Activated T-helper 1 cell treated with anti-CD3 and anti-CD28 coated beads, Interleukin-12 subunit alpha, Interleukin-12 subunit beta, Interleukin-2, Interleukin-4 antibody, amounts not matched to agents 30 ng/mL and 10 ng/mL and 1 ng/mL, durations not matched to agents 14 hours and 24 hours and 36 hours (primary cell): ENCODE measurements at regions not wholly inside any gene's neighbourhood (a gene's known extent, or its start where the extent isn't known, plus 50 kb on each side); places are given as distances from the start of the nearest gene placed in this dataset.

Source experiments
- DNase-seq: peaks from one replicate; pipeline ENCODE4 v3.0.0; 2021; ENCODE audit warnings: low spot score
- H3K27ac Mint-ChIP-seq: one replicate; pipeline ENCODE4 v1.8.0; 2021; ENCODE audit warnings: mild to moderate bottlenecking, mixed read lengths
- H3K27me3 Mint-ChIP-seq: one replicate; pipeline ENCODE4 v1.8.0; 2022; ENCODE audit warnings: mild to moderate bottlenecking, moderate library complexity, mixed read lengths; ENCODE audit not compliant: insufficient read depth
- H3K36me3 Mint-ChIP-seq: one replicate; pipeline ENCODE4 v1.8.0; 2021; ENCODE audit warnings: low read depth, mixed read lengths
- H3K4me1 Mint-ChIP-seq: one replicate; pipeline ENCODE4 v1.8.0; 2021; ENCODE audit warnings: low read depth, mixed read lengths
- H3K4me3 Mint-ChIP-seq: one replicate; pipeline ENCODE4 v1.8.0; 2021; ENCODE audit warnings: mild to moderate bottlenecking, moderate library complexity, mixed read lengths
- H3K9me3 Mint-ChIP-seq: one replicate; pipeline ENCODE4 v1.8.0; 2021; ENCODE audit warnings: mixed read lengths
- intact Hi-C: fragments of 100-400 bp; cut with micrococcal nuclease; formaldehyde crosslinking; loops from one replicate; pipeline ENCODE4 v1.15.1; 2024

DNA sequence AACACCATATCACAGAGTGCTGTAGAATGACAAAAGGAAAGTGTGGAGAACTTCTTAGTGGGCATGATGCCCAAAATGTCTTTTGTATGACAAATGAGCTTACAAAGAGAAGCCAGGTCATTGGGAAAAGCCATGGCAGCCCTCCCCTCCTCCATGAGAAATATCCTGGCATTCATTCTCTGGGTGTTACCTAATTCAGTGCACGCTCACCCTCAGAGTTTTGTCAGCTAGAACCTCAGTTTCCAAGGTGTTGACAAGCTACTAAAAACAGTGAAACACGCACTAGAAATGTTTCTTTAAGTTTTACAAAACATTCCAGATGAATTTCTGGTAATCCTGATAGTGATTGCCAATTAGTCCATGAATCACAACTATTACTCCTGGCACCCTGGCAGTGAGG lies 105.4 kb upstream of the FSHB start:
- no peak for DNase-seq
- H3K36me3 Mint-ChIP-seq: no peaks in the 10 kb centered on the region
- H3K4me3 Mint-ChIP-seq: no peak overlapping the region
- no peak overlapping the region for H3K27ac Mint-ChIP-seq
- H3K27me3 Mint-ChIP-seq: no peaks in the 10 kb centered on the region
- H3K9me3 Mint-ChIP-seq: no peaks in the 10 kb centered on the region
- no peaks in the 10 kb centered on the region for H3K4me1 Mint-ChIP-seq
- intact Hi-C loops: loop anchor here (5.0 kb wide), 1 partner anchor 792 kb away; no protein-coding TSS in a partner anchor

DNA sequence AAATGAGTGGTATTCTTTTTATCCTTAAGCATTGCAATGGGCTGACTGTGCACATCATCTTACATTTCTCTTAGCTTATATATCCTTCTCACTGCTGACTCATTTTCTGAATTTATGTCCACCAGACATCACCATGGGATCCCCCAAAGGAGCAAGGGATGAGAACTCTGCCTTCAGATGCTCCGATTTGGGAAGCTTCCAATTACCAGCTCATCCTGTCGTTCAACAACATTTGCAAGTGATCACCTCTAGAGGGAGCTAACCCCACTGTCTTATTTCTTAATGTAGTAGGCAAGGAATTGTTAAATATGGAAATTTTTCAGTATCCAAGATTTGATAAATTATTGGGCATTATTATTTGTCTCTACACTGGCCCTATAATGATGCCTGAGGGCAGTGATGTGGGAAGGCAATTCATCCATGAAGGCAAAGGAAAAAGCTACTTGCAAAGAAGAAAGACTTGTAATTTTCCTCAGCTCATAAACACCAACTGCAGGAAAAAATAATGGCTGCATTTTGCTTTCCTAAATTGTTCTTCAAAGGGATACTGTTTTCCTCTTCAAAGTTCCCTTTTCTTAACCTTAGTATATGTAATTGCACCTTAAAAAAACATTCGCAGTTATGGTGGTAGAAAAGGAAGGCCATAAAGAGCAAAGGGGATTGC lies 102.4 kb upstream of the FSHB start:
- Mint-ChIP-seq H3K4me1 (no peaks in the 10 kb centered on the region), H3K4me3 (no peak overlapping the region), H3K9me3 (no peaks in the 10 kb centered on the region), H3K27me3 (no peaks in the 10 kb centered on the region), H3K27ac (no peak overlapping the region), H3K36me3 (no peaks in the 10 kb centered on the region)
- DNase-seq: no peak
- intact Hi-C loops: loop anchor here (5.0 kb wide), 1 partner anchor 789 kb away; no protein-coding TSS in a partner anchor

DNA sequence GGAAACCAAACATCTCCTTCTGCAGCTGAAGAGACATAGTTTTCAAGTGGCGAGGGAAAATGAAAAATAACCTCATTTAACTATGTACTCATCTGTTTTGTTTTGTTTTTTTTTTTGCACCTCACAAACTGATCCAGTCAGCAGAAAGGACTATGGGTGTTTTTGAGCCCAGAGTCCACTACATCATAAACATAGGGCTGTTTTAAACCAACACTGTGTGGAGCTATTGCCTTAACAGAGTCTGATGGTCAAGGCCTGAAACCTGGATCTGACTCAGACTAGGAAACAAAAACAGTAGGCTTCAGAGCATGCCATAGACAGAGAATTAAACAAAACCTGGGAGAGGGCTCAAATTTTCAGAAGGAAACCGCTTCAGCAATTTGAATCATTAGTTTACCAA lies 99.3 kb upstream of the FSHB start:
- no peak for DNase-seq
- Mint-ChIP-seq H3K27me3 (no peaks in the 10 kb centered on the region), H3K27ac (no peak overlapping the region), H3K9me3 (no peaks in the 10 kb centered on the region), H3K36me3 (no peaks in the 10 kb centered on the region), H3K4me1 (no peaks in the 10 kb centered on the region), H3K4me3 (no peak overlapping the region)
- intact Hi-C loops: no loop called here

DNA sequence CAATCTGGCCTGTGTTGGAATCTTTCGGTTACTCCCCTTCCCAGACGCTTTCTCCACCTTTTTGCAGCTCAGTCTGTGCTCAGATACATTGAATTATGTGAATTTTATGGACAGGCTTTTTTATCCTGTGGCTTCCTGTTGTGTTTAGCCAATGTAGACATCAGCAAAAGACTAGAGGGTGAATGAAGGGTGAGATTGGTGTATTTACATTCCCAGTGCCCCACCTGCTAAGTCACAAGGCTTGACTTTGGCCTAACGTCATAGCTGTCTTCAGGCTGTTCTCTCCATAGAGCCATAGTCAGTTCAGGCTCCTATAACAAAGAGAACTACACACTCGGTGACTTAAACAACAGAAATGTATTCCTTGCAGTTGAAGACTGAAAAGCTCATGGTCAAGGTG lies 97.5 kb upstream of the FSHB start:
- H3K4me3 Mint-ChIP-seq: no peak overlapping the region
- no peak for DNase-seq
- no peaks in the 10 kb centered on the region for H3K36me3 Mint-ChIP-seq
- no peaks in the 10 kb centered on the region for H3K4me1 Mint-ChIP-seq
- H3K27ac Mint-ChIP-seq: no peak overlapping the region
- no peaks in the 10 kb centered on the region for H3K9me3 Mint-ChIP-seq
- H3K27me3 Mint-ChIP-seq: no peaks in the 10 kb centered on the region
- intact Hi-C loops: no loop called here

DNA sequence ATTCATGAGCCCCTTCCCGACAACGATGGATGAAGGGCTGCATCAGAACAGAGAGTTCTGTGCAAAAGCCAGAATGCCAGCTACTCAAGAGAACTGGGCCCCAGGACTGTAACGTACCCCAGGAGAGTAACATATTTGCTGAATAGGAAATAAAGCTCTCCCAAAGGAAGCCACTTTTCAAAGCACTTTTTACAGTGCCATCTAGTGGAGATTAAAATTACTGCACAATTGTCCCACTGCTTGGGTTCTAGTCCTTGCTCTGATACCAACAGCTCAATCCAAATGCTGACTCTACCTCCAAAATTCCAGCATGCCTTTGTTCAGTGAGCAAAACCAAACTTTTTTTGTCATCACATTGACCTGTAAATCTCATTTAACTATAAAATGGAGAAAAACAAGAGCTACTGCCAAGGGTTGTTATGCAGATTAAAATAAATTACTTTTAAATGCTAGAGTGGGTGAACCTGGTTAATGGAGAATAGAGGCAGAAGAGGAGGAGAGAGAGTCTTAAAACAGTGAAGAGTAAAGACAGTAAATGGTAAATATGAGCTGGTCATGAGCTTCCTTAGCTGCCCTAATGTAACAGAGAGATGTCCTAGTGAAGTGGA lies 87.6 kb upstream of the FSHB start:
- H3K4me1 Mint-ChIP-seq: no peaks in the 10 kb centered on the region
- H3K9me3 Mint-ChIP-seq: no peaks in the 10 kb centered on the region
- H3K27ac Mint-ChIP-seq: no peak overlapping the region
- H3K36me3 Mint-ChIP-seq: no peaks in the 10 kb centered on the region
- DNase-seq: no peak
- no peak overlapping the region for H3K4me3 Mint-ChIP-seq
- intact Hi-C loops: no loop called here
- H3K27me3 Mint-ChIP-seq: no peaks in the 10 kb centered on the region

DNA sequence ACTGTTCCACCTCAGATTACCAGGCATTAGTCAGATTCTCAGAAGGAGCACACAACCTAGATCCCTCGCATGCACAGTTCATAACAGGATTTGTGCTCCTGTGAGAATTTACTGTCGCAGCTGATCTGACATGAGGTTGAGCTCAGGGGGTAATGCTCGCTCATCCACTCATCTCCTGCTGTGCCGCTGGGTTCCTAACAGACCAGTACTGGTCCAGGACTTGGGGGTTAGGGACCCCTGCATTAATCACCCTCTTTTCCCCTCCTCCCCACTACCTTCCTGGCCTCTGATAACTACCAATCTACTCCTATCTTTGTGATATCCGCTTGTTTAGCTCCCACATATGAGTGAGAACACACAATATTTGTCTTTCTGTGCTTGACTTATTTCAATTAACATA lies 83.5 kb upstream of the FSHB start:
- DNase-seq: no peak
- H3K36me3 Mint-ChIP-seq: no peaks in the 10 kb centered on the region
- H3K4me1 Mint-ChIP-seq: no peaks in the 10 kb centered on the region
- no peaks in the 10 kb centered on the region for H3K9me3 Mint-ChIP-seq
- H3K27me3 Mint-ChIP-seq: no peaks in the 10 kb centered on the region
- intact Hi-C loops: no loop called here
- H3K4me3 Mint-ChIP-seq: no peak overlapping the region
- no peak overlapping the region for H3K27ac Mint-ChIP-seq

DNA sequence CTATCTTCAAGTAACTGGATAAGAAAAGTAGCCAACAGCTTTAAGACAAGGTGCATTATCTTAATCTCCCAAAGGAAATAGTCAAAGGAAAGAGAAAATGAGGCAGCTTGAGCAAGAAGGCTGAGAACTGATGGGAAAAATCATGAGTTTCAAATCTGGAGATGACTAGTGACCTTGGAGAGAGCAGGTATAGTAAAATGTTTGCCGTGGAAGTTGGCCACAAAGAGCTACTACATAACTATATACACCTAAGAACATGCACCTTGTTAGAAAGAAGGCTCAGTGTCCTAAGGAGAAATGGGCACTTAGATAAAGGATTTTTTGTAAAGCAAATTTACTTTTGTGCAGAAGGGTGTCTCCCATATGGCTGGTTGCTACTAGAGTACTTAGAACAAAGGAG lies 80.8 kb upstream of the FSHB start:
- intact Hi-C loops: no loop called here
- Mint-ChIP-seq H3K4me3 (no peak overlapping the region), H3K4me1 (no peaks in the 10 kb centered on the region), H3K9me3 (no peaks in the 10 kb centered on the region), H3K36me3 (no peaks in the 10 kb centered on the region), H3K27me3 (no peaks in the 10 kb centered on the region), H3K27ac (no peak overlapping the region)
- no peak for DNase-seq

DNA sequence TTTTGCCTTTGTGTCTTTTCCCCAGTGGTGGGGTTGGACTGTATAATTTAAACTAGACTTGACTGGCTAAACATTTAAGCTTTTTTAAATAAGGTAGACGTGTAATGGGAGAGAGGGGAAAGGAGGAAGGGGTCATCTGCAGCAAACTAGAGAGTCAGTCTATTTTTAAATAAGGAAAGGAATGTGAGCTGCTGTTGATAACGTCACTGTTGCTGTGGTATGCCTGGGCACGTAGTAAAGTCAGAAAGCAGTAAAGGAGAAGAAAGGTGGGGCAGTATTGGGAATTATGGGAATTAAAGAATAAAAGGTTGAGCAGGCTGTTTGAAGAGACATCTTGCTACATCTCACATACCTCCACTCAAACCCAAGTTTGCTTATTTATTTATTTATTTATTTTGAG lies 80.4 kb upstream of the FSHB start:
- Mint-ChIP-seq H3K4me3 (no peak overlapping the region), H3K27me3 (no peaks in the 10 kb centered on the region), H3K27ac (no peak overlapping the region), H3K36me3 (no peaks in the 10 kb centered on the region), H3K9me3 (no peaks in the 10 kb centered on the region), H3K4me1 (no peaks in the 10 kb centered on the region)
- DNase-seq: no peak
- intact Hi-C loops: no loop called here

DNA sequence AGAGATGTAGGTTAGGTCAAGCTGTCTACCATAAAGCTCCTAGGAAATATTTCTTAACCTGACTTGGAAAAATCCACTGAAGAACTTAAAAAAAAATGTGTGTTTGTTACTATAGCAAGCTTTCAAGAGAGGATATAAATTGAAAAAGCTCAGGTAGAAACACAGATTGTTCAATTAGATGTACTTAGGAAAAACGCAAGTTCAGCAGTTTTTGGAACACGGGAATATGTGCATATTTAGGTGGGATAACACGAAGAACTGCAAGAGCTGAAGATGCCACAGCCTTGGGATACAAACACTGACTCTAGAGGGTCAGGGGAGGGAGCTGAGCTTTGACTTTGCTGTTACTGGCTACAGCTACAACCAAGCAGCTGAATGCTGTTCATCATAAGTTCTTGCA lies 77.8 kb upstream of the FSHB start:
- Mint-ChIP-seq H3K4me3 (no peak overlapping the region), H3K27me3 (no peaks in the 10 kb centered on the region), H3K4me1 (no peaks in the 10 kb centered on the region), H3K9me3 (no peaks in the 10 kb centered on the region), H3K27ac (no peak overlapping the region), H3K36me3 (no peaks in the 10 kb centered on the region)
- no peak for DNase-seq
- intact Hi-C loops: no loop called here

DNA sequence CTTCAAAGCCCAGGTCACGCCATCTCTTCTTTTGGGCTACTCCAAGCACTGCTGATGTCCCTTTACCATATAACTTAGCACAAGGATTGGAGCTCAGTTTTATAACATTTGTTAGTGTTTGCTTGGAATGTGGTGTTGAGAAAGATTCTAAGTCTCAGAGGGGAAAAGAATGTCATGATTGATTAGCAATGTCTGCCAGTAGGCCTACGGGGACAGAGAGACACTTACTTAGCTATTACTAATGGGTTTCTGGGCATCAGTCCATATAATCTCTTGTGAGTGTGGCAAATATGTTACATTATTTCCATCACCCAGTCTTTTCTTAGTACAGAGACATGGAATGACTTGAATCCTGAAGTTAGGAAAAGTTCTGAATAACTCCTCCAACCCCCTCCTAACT lies 75.4 kb upstream of the FSHB start:
- Mint-ChIP-seq H3K27ac (no peak overlapping the region), H3K4me1 (no peaks in the 10 kb centered on the region), H3K4me3 (no peak overlapping the region), H3K9me3 (no peaks in the 10 kb centered on the region), H3K27me3 (no peaks in the 10 kb centered on the region), H3K36me3 (no peaks in the 10 kb centered on the region)
- intact Hi-C loops: no loop called here
- DNase-seq: no peak

DNA sequence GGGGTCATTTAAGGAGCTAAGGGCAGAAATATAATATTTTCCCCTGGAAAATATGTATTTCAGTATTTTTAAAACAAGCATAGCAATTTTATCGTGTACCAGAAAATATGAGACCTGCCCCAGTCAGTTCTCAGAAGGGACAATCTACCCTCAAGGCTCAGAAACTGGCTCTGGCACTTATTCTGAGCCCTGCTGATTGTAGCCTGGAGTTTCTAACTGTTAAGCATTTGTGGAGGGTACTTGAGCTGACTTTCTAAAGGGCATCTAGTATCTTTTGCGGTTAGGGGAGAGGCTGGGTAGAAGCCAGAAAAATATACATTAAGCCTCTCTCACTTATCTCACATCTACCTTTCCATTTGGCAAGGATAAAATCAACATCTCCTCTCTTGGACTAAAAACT lies 71.3 kb upstream of the FSHB start:
- H3K9me3 Mint-ChIP-seq: no peaks in the 10 kb centered on the region
- no peaks in the 10 kb centered on the region for H3K27me3 Mint-ChIP-seq
- intact Hi-C loops: no loop called here
- no peaks in the 10 kb centered on the region for H3K36me3 Mint-ChIP-seq
- no peak for DNase-seq
- no peak overlapping the region for H3K27ac Mint-ChIP-seq
- no peaks in the 10 kb centered on the region for H3K4me1 Mint-ChIP-seq
- H3K4me3 Mint-ChIP-seq: no peak overlapping the region

DNA sequence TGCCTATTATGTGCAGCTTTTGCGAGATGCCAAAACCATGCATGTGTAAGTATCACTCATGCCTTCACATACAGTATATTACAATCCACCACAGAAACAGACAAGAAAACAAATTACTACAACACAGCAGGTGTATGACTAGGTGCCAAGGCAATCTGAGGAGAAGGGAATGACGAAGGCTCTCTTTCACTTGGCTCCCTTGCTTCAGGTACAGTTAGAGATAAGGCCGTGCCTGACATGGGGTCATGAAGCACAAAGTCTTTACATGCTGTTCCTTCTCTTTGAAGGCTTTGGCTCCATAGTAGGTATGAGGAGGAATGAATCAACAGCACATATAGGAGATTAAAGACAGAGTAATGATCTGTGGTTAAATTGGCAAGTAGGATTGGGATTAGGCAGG lies 65.2 kb upstream of the FSHB start:
- no peaks in the 10 kb centered on the region for H3K4me1 Mint-ChIP-seq
- H3K9me3 Mint-ChIP-seq: no peaks in the 10 kb centered on the region
- H3K4me3 Mint-ChIP-seq: no peak overlapping the region
- no peaks in the 10 kb centered on the region for H3K27me3 Mint-ChIP-seq
- no peak overlapping the region for H3K27ac Mint-ChIP-seq
- intact Hi-C loops: no loop called here
- DNase-seq: no peak
- no peaks in the 10 kb centered on the region for H3K36me3 Mint-ChIP-seq

DNA sequence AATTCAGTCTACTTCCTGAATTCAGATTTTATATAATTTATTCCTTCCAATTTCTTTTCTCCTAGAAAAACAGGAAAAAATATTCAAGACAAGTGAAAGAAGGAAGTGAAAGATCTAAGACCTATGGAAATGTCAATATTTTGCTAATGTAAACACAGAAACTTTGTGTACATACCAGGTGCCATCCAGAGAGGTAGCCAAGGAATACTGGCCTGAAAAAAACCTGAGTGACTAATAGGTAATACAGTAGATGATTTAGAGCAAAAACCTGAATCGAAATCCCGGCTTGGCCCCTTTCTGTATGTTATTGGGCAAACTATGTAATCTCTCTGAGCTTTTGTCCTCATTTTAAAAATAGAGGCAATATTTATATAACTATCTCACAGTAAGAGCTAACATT lies 59.2 kb upstream of the FSHB start:
- Mint-ChIP-seq H3K36me3 (no peaks in the 10 kb centered on the region), H3K27me3 (no peaks in the 10 kb centered on the region), H3K9me3 (peaks cover 4% of the 10 kb centered on the region), H3K4me1 (no peaks in the 10 kb centered on the region), H3K4me3 (no peak overlapping the region), H3K27ac (no peak overlapping the region)
- DNase-seq: no peak
- intact Hi-C loops: no loop called here

DNA sequence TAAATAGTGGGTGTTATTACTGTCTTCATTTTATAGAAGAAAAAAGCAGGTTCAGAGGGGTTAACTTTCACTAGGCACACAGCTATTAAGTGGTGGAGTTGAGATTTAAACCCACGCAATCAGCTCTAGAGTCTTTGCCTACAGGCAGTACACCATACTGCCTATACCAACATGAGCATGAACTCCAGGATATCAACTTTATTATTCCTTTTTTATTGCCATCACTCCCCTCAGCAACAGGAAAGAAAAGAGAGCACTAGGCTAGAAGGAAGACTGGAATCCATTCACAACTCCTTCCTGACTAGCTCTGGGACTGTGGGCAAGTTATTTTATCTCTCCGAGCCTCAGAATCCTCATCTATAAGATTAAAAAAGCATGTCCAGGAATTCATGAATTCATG lies 58.7 kb upstream of the FSHB start:
- Mint-ChIP-seq H3K4me1 (no peaks in the 10 kb centered on the region), H3K36me3 (no peaks in the 10 kb centered on the region), H3K27me3 (no peaks in the 10 kb centered on the region), H3K27ac (no peak overlapping the region), H3K9me3 (peaks cover 9% of the 10 kb centered on the region), H3K4me3 (no peak overlapping the region)
- DNase-seq: no peak
- intact Hi-C loops: no loop called here
